HG03439 (cell line): ENCODE measurements at regions not wholly inside any gene's neighbourhood (a gene's known extent, or its start where the extent isn't known, plus 50 kb on each side); places are given as distances from the start of the nearest gene placed in this dataset.
"Not testable (repeated sequence)": the region's sequence is repeated elsewhere in the genome, so short reads cannot be mapped to it uniquely, and the experiment has no call there.

Experiments
- ATAC-seq: cut with Tn5 transposase; IDR thresholded peaks from one replicate; pipeline ENCODE4 v1.9.1; 2021; ENCODE audit warnings: mild to moderate bottlenecking, moderate library complexity; ENCODE audit not compliant: unreplicated experiment

GRCh38 chr1:238672806-238673205 is 713.6 kb upstream of the CHRM3 start:
- ATAC-seq, result no peak

GRCh38 chr1:238672262-238672661 is 714.1 kb upstream of the CHRM3 start:
- no peak for ATAC-seq

DNA sequence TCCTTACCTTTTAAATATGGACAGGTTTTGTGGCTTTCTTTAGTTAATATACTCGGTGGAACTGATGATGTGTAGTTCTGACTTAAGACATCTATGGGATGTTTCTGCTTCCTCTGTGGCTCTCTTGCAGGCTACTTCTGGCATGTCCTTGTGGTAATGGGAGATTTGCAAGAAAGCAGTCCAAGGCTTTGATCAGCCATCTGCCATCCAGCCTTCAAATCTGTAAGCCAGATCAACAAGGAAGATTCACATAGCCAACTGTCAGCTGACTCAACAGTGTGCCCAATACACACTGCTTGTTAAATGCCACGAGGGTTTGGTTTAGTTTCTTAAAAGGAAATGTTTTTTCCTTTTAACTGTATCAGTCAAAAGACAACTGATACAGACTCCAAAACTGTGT is 722.2 kb upstream of the CHRM3 start:
- ATAC-seq, result no peak

GRCh38 chr1:238660849-238661248 is 725.5 kb upstream of the CHRM3 start:
- ATAC-seq, result no peak

GRCh38 chr1:238658763-238659162 is 727.6 kb upstream of the CHRM3 start:
- ATAC-seq, result no peak

DNA sequence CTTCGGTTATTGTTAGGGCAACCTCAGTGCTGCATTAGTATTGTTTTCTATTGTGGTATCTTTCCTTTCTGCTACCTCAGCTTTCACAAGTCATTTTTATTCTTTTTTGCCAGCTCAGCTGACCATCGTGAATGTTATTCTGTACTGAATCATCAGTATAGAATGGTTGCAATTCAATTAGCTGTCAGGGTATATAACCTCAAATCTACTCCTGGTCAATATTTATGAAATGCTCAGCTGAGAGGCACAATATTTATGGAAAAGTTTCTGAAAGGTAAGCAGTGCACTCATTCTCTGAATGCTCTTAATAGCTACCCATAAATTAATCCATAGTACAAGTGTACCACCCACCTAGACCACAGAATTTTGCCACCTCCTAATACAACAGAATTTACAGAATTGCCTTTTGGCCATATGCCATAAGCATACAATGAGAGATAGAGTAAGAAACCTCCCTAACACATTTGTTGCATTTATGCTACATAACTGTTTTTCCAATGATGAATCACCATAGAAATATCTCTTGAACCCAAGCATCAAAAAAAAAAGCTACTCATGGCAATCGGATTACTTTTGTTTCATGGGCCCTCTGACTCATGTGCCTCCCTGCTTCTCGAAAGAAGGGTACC is 732.6 kb upstream of the CHRM3 start:
- ATAC-seq, result no peak

DNA sequence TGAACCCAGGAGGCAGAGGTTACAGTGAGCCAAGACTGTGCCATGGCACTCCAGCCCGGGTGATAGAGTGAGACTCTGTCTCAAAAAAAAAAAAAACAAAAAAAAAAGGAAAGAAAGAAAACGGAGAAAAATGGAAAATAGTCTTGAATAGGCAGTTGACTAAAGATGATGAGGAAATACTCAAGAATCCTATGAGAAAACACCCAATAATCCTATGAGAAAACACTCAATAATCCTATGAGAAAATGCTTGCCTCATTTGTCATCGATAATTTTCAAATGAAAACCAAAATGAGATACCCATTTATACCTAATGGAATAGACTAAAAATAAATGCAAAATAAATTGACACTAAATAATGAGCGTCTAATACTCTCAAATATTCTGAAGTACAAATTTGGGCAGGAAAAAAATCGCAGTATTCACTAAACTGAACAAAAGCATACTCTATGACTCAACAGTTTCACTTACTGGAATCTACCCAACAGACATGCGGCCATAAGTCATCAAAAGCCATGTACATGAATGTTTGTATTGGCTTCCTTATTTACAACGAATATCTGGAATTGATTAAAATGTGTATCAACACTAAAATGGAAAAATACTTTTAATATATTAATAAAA is 733.9 kb upstream of the CHRM3 start:
- no peak for ATAC-seq

- ATAC-seq, result no peak
Measured at GRCh38 chr1:238649200-238649599, 737.2 kb upstream of the CHRM3 start.

DNA sequence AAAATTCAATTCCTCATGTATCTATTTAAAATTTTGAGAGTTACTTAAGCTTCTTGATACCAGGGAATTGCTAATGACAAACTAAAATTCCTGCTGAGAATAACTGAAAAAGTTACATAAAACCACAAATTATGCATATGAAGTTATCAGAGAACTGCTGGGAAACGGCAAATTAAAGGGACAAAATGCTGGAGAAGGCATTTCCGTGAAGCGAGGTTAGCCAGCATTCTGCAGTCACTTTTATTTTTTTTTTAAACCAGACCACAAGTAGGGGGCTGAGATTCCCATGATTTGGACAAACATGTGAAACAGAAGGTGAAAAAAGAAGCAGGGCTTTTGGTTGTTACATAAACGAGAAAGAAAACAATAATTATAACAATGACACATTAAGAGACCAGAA is 737.6 kb upstream of the CHRM3 start:
- no peak for ATAC-seq

- no peak for ATAC-seq
Measured at GRCh38 chr1:238648296-238648695, 738.1 kb upstream of the CHRM3 start.

DNA sequence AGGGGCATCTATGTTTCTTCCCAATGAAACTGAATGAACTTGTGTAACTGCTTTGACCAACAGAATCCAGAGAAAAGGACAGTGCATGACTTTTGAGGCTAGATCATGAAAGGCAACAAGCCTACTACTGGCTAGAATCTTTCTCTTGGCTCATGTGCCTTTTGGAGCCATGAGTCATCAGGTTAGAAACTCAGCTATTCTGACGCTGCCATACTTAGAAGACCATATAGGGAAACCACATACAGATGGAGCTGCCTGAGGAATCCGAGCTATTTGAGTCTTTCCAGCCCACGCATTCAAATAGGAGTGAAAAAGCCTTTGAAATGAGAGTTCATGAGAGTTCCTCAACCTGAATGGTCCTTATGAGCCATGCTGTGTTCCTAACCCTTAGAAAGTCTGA is 738.5 kb upstream of the CHRM3 start:
- no peak for ATAC-seq

DNA sequence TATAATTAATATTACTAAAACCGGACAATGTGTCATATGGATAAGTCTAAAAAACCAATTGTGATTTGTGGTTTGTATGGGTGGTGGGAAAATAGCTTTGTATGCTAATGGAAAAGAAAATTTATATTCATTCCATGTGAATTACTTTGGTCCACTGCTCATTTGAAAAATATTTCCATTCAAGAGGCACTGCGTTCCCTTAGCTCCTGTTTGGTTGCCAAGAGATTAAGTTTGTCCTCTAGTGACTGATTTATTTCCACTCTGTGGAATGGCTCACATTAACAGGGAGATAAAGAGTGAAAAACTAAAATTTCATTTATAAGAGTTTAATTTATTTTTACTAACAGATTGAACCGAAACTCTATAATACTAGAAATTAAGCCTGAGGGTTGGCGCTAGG is 744.1 kb upstream of the CHRM3 start:
- no peak for ATAC-seq

DNA sequence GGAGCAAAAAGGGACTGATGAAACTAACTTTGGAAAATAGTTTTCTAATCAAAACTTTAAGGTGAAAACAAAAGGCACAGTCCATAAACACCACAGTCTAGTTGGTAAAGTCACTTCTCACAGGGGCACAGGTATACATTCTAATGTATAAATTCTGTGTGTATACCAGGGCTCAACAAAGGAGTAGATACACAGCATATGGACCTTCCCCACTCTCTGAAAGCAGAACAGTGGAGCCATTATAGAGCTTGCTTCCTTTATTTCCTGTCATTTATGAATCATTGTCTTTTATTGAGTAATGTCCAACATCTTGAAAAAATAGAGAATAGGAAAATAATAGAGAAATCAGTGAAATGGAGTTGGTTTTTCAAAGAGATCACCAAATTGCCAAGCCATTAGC is 746.5 kb upstream of the CHRM3 start:
- ATAC-seq, result no peak

GRCh38 chr1:238628110-238628509 is 737.4 kb upstream of the ZP4 start:
- ATAC-seq, result no peak

GRCh38 chr1:238624776-238625175 is 734.1 kb upstream of the ZP4 start:
- no peak for ATAC-seq

GRCh38 chr1:238621405-238621804 is 730.7 kb upstream of the ZP4 start:
- no peak for ATAC-seq

- no peak for ATAC-seq
Measured at GRCh38 chr1:238619652-238620051, 728.9 kb upstream of the ZP4 start.

- ATAC-seq, result no peak
Measured at GRCh38 chr1:238611406-238611805, 720.7 kb upstream of the ZP4 start.

- no peak for ATAC-seq
Measured at GRCh38 chr1:238608144-238608543, 717.4 kb upstream of the ZP4 start.

DNA sequence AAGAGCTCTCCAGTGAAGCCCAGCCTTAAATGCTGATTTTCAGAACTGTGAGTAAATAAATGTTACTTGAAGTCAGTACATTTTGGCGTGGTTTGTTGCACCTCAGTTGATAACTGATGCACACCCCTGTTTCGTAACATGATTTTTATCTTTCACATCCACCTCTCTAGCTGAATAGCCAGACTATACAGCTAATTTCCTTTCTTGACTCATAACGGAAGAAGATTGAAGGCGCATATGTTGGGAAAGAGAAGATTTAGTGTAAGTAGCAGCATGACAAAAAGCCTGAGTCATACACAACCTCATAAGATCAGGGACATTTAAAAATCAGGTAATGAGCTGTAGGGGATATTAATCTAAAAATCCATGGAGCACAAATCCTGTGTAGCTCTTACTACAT is 716.2 kb upstream of the ZP4 start:
- ATAC-seq, result no peak

GRCh38 chr1:238606457-238606856 is 715.7 kb upstream of the ZP4 start:
- no peak for ATAC-seq

- no peak for ATAC-seq
Measured at GRCh38 chr1:238604357-238604756, 713.6 kb upstream of the ZP4 start.

GRCh38 chr1:238601604-238602003 is 710.9 kb upstream of the ZP4 start:
- not testable (repeated sequence) for ATAC-seq
